Neural cell (in vitro differentiated cells): ENCODE measurements at regions not wholly inside any gene's neighbourhood (a gene's known extent, or its start where the extent isn't known, plus 50 kb on each side); places are given as distances from the start of the nearest gene placed in this dataset.

Source experiments
- H2AFZ ChIP-seq: fragments of 200-600, 300-800 bp; sonication (generic), shearing (Covaris generic); 2 replicates; pipeline ENCODE4 v1.6.0; 2014; ENCODE audit warnings: low read depth, mild to moderate bottlenecking, antibody characterized with exemption, low read length, moderate library complexity
- H3F3A ChIP-seq: fragments of 200-600 bp; shearing (Covaris generic); 2 replicates; pipeline ENCODE4 v1.6.1; 2016; ENCODE audit warnings: mild to moderate bottlenecking, moderate library complexity, mixed read lengths, antibody characterized with exemption, low read length; ENCODE audit not compliant: insufficient read depth, poor library complexity, severe bottlenecking
- H3K27ac ChIP-seq: fragments of 200-600, 300-800 bp; sonication (generic), shearing (Covaris generic); 2 replicates; pipeline ENCODE4 v1.5.1; 2014; ENCODE audit warnings: mild to moderate bottlenecking, low read length, moderate library complexity
- H3K27me3 ChIP-seq: fragments of 300-800, 200-600 bp; sonication (generic), shearing (Covaris generic); 2 replicates; pipeline ENCODE4 v1.6.0; 2014; ENCODE audit warnings: mild to moderate bottlenecking, low read depth, low read length, moderate library complexity; ENCODE audit not compliant: insufficient read depth
- H3K36me3 ChIP-seq: fragments of 300-800, 200-600 bp; sonication (generic), shearing (Covaris generic); 2 replicates; pipeline ENCODE4 v1.5.1; 2014; ENCODE audit warnings: mild to moderate bottlenecking, antibody characterized with exemption, low read length, moderate library complexity; ENCODE audit not compliant: insufficient read depth
- H3K4me2 ChIP-seq: fragments of 300-800, 200-600 bp; sonication (generic), shearing (Covaris generic); 2 replicates; pipeline ENCODE4 v1.6.0; 2014; ENCODE audit warnings: mild to moderate bottlenecking, low read length
- H3K4me3 ChIP-seq: fragments of 300-800, 200-600 bp; sonication (generic), shearing (Covaris generic); 2 replicates; pipeline ENCODE4 v1.5.1; 2014; ENCODE audit warnings: mild to moderate bottlenecking, low read length, moderate library complexity
- H3K79me2 ChIP-seq: fragments of 200-600 bp; shearing (Covaris generic); replicated peaks from 2 replicates; pipeline ENCODE4 v1.6.0; 2014; ENCODE audit warnings: mild to moderate bottlenecking, low read length, moderate library complexity; ENCODE audit not compliant: insufficient read depth
- H3K9ac ChIP-seq: fragments of 300-800, 200-600 bp; sonication (generic), shearing (Covaris generic); 2 replicates; pipeline ENCODE4 v1.6.1; 2016; ENCODE audit warnings: mild to moderate bottlenecking, low read length, mixed read lengths
- H3K9me2 ChIP-seq: fragments of 200-600 bp; shearing (Covaris generic); 2 replicates; pipeline ENCODE4 v1.6.1; 2016; ENCODE audit warnings: mild to moderate bottlenecking, low read length, mixed read lengths; ENCODE audit not compliant: insufficient read depth
- H3K9me3 ChIP-seq: fragments of 200-600, 300-800 bp; sonication (generic), shearing (Covaris generic); 2 replicates; pipeline ENCODE4 v1.6.1; 2016; ENCODE audit warnings: mild to moderate bottlenecking, mixed run types, low read length, moderate library complexity, mixed read lengths
- H4K20me1 ChIP-seq: fragments of 200-600 bp; shearing (Covaris generic); 2 replicates; pipeline ENCODE4 v1.6.1; 2016; ENCODE audit warnings: mild to moderate bottlenecking, mixed run types; ENCODE audit not compliant: insufficient read depth
- CTCF ChIP-seq: fragments of 450-650 bp; IDR thresholded peaks from 2 replicates; pipeline ENCODE4 v1.5.1; 2014; ENCODE audit warnings: antibody characterized with exemption, mild to moderate bottlenecking, moderate library complexity; ENCODE audit not compliant: poor library complexity, severe bottlenecking
- EP300 ChIP-seq: fragments of 450-650 bp; conservative IDR thresholded peaks from 2 replicates; pipeline ENCODE4 v1.6.1; 2014; ENCODE audit warnings: antibody characterized with exemption, mild to moderate bottlenecking, moderate library complexity; ENCODE audit not compliant: poor library complexity, severe bottlenecking
- EZH2 ChIP-seq: fragments of 200-600, 300-800 bp; shearing (Covaris generic), sonication (generic); IDR thresholded peaks from 2 replicates; pipeline ENCODE4 v1.6.1; 2014; ENCODE audit warnings: antibody characterized with exemption, low read length, borderline replicate concordance, mild to moderate bottlenecking; ENCODE audit not compliant: insufficient read depth, poor library complexity, severe bottlenecking
- MXI1 ChIP-seq: fragments of 450-650 bp; conservative IDR thresholded peaks from 2 replicates; pipeline ENCODE4 v1.6.1; 2014; ENCODE audit warnings: antibody characterized with exemption, mild to moderate bottlenecking; ENCODE audit not compliant: poor library complexity, severe bottlenecking
- POLR2AphosphoS5 ChIP-seq: IDR thresholded peaks from 2 replicates; pipeline ENCODE4 v1.6.1; 2012
- RAD21 ChIP-seq: fragments of 450-650 bp; conservative IDR thresholded peaks from 2 replicates; pipeline ENCODE4 v1.6.1; 2014; ENCODE audit warnings: antibody characterized with exemption, mild to moderate bottlenecking, moderate library complexity
- REST ChIP-seq: IDR thresholded peaks from 2 replicates; pipeline ENCODE4 v1.6.1; 2012; ENCODE audit warnings: borderline replicate concordance
- SMC3 ChIP-seq: fragments of 450-650 bp; conservative IDR thresholded peaks from 2 replicates; pipeline ENCODE4 v1.6.1; 2014; ENCODE audit warnings: antibody characterized with exemption, mild to moderate bottlenecking, moderate library complexity; ENCODE audit not compliant: poor library complexity
- TAF1 ChIP-seq: IDR thresholded peaks from 2 replicates; pipeline ENCODE4 v1.6.1; 2012; ENCODE audit warnings: low read depth

GRCh38 chr5:143730112-143730801 is 81.7 kb upstream of the HMHB1 start:
- H3K36me3 ChIP-seq: no peaks in the 10 kb centered on the region
- H3K79me2 ChIP-seq: no peaks in the 10 kb centered on the region
- H3K9me3 ChIP-seq: no peaks in the 10 kb centered on the region
- H3K9me2 ChIP-seq: no peaks in the 10 kb centered on the region
- H3F3A ChIP-seq: peaks cover 3% of the 10 kb centered on the region
- no peak overlapping the region for H3K4me2 ChIP-seq
- no peak overlapping the region for H3K4me3 ChIP-seq
- H3K9ac ChIP-seq: no peak overlapping the region
- no peaks in the 10 kb centered on the region for H3K27me3 ChIP-seq
- no peaks in the 10 kb centered on the region for H4K20me1 ChIP-seq
- TF ChIP-seq RAD21: no peak
- TF ChIP-seq POLR2AphosphoS5: no peak
- TF ChIP-seq EP300: no peak
- TF ChIP-seq SMC3: no peak
- TF ChIP-seq REST: no peak
- TF ChIP-seq CTCF: no peak
- no peak for TF ChIP-seq MXI1
- no peak for TF ChIP-seq EZH2
- TF ChIP-seq TAF1: no peak
- no peak overlapping the region for H2AFZ ChIP-seq
- no peak overlapping the region for H3K27ac ChIP-seq

GRCh38 chr5:143729334-143729946 is 82.5 kb upstream of the HMHB1 start:
- Histone ChIP-seq H3K4me2 (no peak overlapping the region), H3F3A (peaks cover 3% of the 10 kb centered on the region), H4K20me1 (no peaks in the 10 kb centered on the region), H3K9me3 (peaks cover 4% of the 10 kb centered on the region), H3K36me3 (no peaks in the 10 kb centered on the region), H2AFZ (no peak overlapping the region), H3K79me2 (no peaks in the 10 kb centered on the region), H3K9me2 (no peaks in the 10 kb centered on the region), H3K4me3 (no peak overlapping the region), H3K9ac (no peak overlapping the region), H3K27me3 (no peaks in the 10 kb centered on the region), H3K27ac (no peak overlapping the region)
- TF ChIP-seq REST (no peak), RAD21 (no peak), SMC3 (no peak), EP300 (no peak), POLR2AphosphoS5 (no peak), CTCF (no peak), TAF1 (no peak), EZH2 (no peak), MXI1 (no peak)
